ENCODE measurements at regions not wholly inside any gene's neighbourhood (a gene's known extent, or its start where the extent isn't known, plus 50 kb on each side); places are given as distances from the start of the nearest gene placed in this dataset.

DNA sequence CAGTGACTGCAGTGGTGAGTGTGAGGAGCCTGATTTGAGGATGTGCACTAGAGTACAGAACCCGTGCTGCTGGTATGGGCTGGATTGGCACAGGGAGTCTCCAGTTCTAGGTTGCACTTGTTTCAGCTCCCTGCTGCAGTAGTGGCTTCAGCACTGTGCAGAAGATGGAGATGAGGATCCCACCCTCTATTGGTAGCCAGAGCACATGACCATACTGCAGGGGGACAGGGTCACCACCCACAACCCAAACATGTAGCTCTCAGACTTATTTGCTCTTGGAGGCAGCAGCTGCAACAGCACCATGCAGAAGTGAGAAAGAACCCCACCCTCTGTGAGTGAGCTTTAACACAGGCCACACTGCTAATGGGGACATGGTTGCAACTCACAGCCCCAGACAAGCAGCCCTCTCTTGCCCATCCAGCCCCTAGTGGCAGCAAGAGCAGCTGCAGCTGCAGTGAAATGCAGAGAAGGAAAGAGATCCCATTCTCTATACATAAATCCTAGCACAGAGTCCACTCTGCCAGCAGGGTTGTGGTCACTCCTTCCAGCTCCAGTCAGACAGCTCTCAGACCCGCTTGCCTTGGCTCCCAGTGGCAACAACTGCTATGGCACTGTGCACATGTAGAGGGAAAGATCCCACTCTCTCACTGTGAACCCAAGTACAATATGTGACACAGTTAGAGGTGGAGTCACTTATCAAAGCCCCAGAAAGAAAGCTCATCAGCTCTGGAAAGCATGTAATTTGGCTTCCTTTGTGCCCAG lies 51.4 kb upstream of the SCIN start:
- peak; percentile 14 for DNase-seq
- Histone ChIP-seq H3K79me2 (ENCODE audit: low read length) (no peaks in the 10 kb centered on the region), H3K9me3 (replicated peaks; ENCODE audit: insufficient read depth, low read length) (no peaks in the 10 kb centered on the region), H3K4me1 (ENCODE audit: low read length) (no peaks in the 10 kb centered on the region), H3K9ac (ENCODE audit: low read length) (no peak overlapping the region), H3K4me2 (ENCODE audit: low read depth, low read length) (no peak overlapping the region), H3K27me3 (replicated peaks; ENCODE audit: insufficient read depth, low read length) (no peaks in the 10 kb centered on the region), H2AFZ (ENCODE audit: low read length) (no peak overlapping the region), H3K27ac (ENCODE audit: low read length) (no peak overlapping the region), H3F3A (ENCODE audit: insufficient read depth, low read length) (no peaks in the 10 kb centered on the region), H3K4me3 (ENCODE audit: low read length) (no peak overlapping the region), H3K36me3 (replicated peaks; ENCODE audit: insufficient read depth, low read length) (no peaks in the 10 kb centered on the region), H4K20me1 (ENCODE audit: insufficient read depth, low read length) (no peaks in the 10 kb centered on the region), H3K9me2 (replicated peaks; ENCODE audit: insufficient read depth, low read length) (no peaks in the 10 kb centered on the region)
- TF ChIP-seq, protein P1, sequence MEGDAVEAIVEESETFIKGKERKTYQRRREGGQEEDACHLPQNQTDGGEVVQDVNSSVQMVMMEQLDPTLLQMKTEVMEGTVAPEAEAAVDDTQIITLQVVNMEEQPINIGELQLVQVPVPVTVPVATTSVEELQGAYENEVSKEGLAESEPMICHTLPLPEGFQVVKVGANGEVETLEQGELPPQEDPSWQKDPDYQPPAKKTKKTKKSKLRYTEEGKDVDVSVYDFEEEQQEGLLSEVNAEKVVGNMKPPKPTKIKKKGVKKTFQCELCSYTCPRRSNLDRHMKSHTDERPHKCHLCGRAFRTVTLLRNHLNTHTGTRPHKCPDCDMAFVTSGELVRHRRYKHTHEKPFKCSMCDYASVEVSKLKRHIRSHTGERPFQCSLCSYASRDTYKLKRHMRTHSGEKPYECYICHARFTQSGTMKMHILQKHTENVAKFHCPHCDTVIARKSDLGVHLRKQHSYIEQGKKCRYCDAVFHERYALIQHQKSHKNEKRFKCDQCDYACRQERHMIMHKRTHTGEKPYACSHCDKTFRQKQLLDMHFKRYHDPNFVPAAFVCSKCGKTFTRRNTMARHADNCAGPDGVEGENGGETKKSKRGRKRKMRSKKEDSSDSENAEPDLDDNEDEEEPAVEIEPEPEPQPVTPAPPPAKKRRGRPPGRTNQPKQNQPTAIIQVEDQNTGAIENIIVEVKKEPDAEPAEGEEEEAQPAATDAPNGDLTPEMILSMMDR (IDR thresholded peaks at IDR 0.05; ENCODE audit: low read length), result peak; percentile 69
- no peak for TF ChIP-seq EZH2 (optimal IDR thresholded peaks at IDR 0.05; ENCODE audit: low read depth, low read length)

- no peak overlapping the region for H3K4me2 ChIP-seq (ENCODE audit: low read depth, low read length)
- no peak overlapping the region for H3K27ac ChIP-seq (ENCODE audit: low read length)
- no peak overlapping the region for H3K4me3 ChIP-seq (ENCODE audit: low read length)
- H3K79me2 ChIP-seq (ENCODE audit: low read length), result no peaks in the 10 kb centered on the region
- no peaks in the 10 kb centered on the region for H3K9me2 ChIP-seq (replicated peaks; ENCODE audit: insufficient read depth, low read length)
- no peaks in the 10 kb centered on the region for H3F3A ChIP-seq (ENCODE audit: insufficient read depth, low read length)
- H2AFZ ChIP-seq (ENCODE audit: low read length), result no peak overlapping the region
- DNase-seq, result no peak
- H3K9me3 ChIP-seq (replicated peaks; ENCODE audit: insufficient read depth, low read length), result no peaks in the 10 kb centered on the region
- TF ChIP-seq, protein P1 (IDR thresholded peaks at IDR 0.05; ENCODE audit: low read length), result no peak
- TF ChIP-seq EZH2phosphoT487 (IDR thresholded peaks at IDR 0.05; ENCODE audit: low read length), result no peak
- H4K20me1 ChIP-seq (ENCODE audit: insufficient read depth, low read length), result no peaks in the 10 kb centered on the region
- no peaks in the 10 kb centered on the region for H3K4me1 ChIP-seq (ENCODE audit: low read length)
- H3K9ac ChIP-seq (ENCODE audit: low read length), result no peak overlapping the region
- H3K27me3 ChIP-seq (replicated peaks; ENCODE audit: insufficient read depth, low read length), result no peaks in the 10 kb centered on the region
- no peaks in the 10 kb centered on the region for H3K36me3 ChIP-seq (replicated peaks; ENCODE audit: insufficient read depth, low read length)
These were observed 50.9 kb upstream of the SCIN start for GRCh38 chr7:12519682-12520009.

All from MM.1S (cell line).